Activated naive CD8-positive, alpha-beta T cell treated with anti-CD3 and anti-CD28 coated beads for 36 hours (primary cell): ENCODE measurements at regions not wholly inside any gene's neighbourhood (a gene's known extent, or its start where the extent isn't known, plus 50 kb on each side); places are given as distances from the start of the nearest gene placed in this dataset.

Experiments used
- DNase-seq: peaks from one replicate; pipeline ENCODE4 v3.0.0; 2021
- H3K27ac Mint-ChIP-seq: one replicate; pipeline ENCODE4 v1.8.0; 2022; ENCODE audit warnings: mild to moderate bottlenecking, moderate library complexity, mixed read lengths
- H3K27me3 Mint-ChIP-seq: one replicate; pipeline ENCODE4 v1.8.0; 2022; ENCODE audit warnings: mild to moderate bottlenecking, mixed read lengths
- H3K36me3 Mint-ChIP-seq: one replicate; pipeline ENCODE4 v1.8.0; 2021; ENCODE audit warnings: mild to moderate bottlenecking, mixed read lengths
- H3K4me1 Mint-ChIP-seq: one replicate; pipeline ENCODE4 v1.8.0; 2021; ENCODE audit warnings: mixed read lengths
- H3K4me3 Mint-ChIP-seq: one replicate; pipeline ENCODE4 v1.8.0; 2022; ENCODE audit warnings: mild to moderate bottlenecking, moderate library complexity, mixed read lengths
- H3K9me3 Mint-ChIP-seq: one replicate; pipeline ENCODE4 v1.8.0; 2022; ENCODE audit warnings: mixed read lengths

- Mint-ChIP-seq H3K27me3 (peaks cover 6% of the 10 kb centered on the region), H3K36me3 (no peaks in the 10 kb centered on the region), H3K4me1 (no peaks in the 10 kb centered on the region), H3K9me3 (peaks cover 3% of the 10 kb centered on the region), H3K4me3 (no peak overlapping the region), H3K27ac (no peak overlapping the region)
- DNase-seq = no peak
Observed at GRCh38 chr6:1109134-1109533, 202.8 kb upstream of the FOXQ1 start.

GRCh38 chr6:1108198-1108597, 203.7 kb upstream of the FOXQ1 start:
- Mint-ChIP-seq H3K4me1 (no peaks in the 10 kb centered on the region), H3K4me3 (no peak overlapping the region), H3K27me3 (peaks cover 6% of the 10 kb centered on the region), H3K27ac (no peak overlapping the region), H3K9me3 (peaks cover 3% of the 10 kb centered on the region), H3K36me3 (no peaks in the 10 kb centered on the region)
- DNase-seq = no peak

- Mint-ChIP-seq H3K27me3 (peaks cover 6% of the 10 kb centered on the region), H3K27ac (no peak overlapping the region), H3K4me1 (no peaks in the 10 kb centered on the region), H3K36me3 (no peaks in the 10 kb centered on the region), H3K4me3 (no peak overlapping the region), H3K9me3 (peaks cover 3% of the 10 kb centered on the region)
- no peak for DNase-seq
Observed at GRCh38 chr6:1107578-1107977, 204.3 kb upstream of the FOXQ1 start.

- DNase-seq = no peak
- Mint-ChIP-seq H3K27ac (no peak overlapping the region), H3K27me3 (peaks cover 5% of the 10 kb centered on the region), H3K4me1 (no peaks in the 10 kb centered on the region), H3K9me3 (peaks cover 3% of the 10 kb centered on the region), H3K36me3 (no peaks in the 10 kb centered on the region), H3K4me3 (no peak overlapping the region)
Observed at GRCh38 chr6:1105833-1106400, 206.0 kb upstream of the FOXQ1 start.

GRCh38 chr6:1104988-1105670, 206.8 kb upstream of the FOXQ1 start:
- Mint-ChIP-seq H3K4me1 (no peaks in the 10 kb centered on the region), H3K27ac (no peak overlapping the region), H3K36me3 (no peaks in the 10 kb centered on the region), H3K27me3 (peaks cover 5% of the 10 kb centered on the region), H3K9me3 (peaks cover 3% of the 10 kb centered on the region), H3K4me3 (no peak overlapping the region)
- no peak for DNase-seq

- Mint-ChIP-seq H3K9me3 (peaks cover 3% of the 10 kb centered on the region), H3K27ac (no peak overlapping the region), H3K4me3 (no peak overlapping the region), H3K4me1 (no peaks in the 10 kb centered on the region), H3K36me3 (no peaks in the 10 kb centered on the region), H3K27me3 (peaks cover 5% of the 10 kb centered on the region)
- DNase-seq = no peak
Observed at GRCh38 chr6:1103945-1104623, 207.8 kb upstream of the FOXQ1 start.

- H3K9me3 Mint-ChIP-seq = peaks cover 3% of the 10 kb centered on the region
- no peaks in the 10 kb centered on the region for H3K36me3 Mint-ChIP-seq
- peaks cover 5% of the 10 kb centered on the region for H3K27me3 Mint-ChIP-seq
- no peaks in the 10 kb centered on the region for H3K4me1 Mint-ChIP-seq
- no peak overlapping the region for H3K4me3 Mint-ChIP-seq
- H3K27ac Mint-ChIP-seq = no peak overlapping the region
- DNase-seq = no peak
Observed at GRCh38 chr6:1103021-1103420, 208.9 kb upstream of the FOXQ1 start.

- Mint-ChIP-seq H3K27me3 (peaks cover 5% of the 10 kb centered on the region), H3K9me3 (no peaks in the 10 kb centered on the region), H3K36me3 (no peaks in the 10 kb centered on the region), H3K4me1 (no peaks in the 10 kb centered on the region), H3K27ac (no peak overlapping the region), H3K4me3 (no peak overlapping the region)
- no peak for DNase-seq
Observed at GRCh38 chr6:1100269-1100668, 211.6 kb upstream of the FOXQ1 start.

- H3K36me3 Mint-ChIP-seq = no peaks in the 10 kb centered on the region
- no peak overlapping the region for H3K4me3 Mint-ChIP-seq
- H3K9me3 Mint-ChIP-seq = no peaks in the 10 kb centered on the region
- H3K27ac Mint-ChIP-seq = no peak overlapping the region
- peaks cover 12% of the 10 kb centered on the region for H3K27me3 Mint-ChIP-seq
- no peaks in the 10 kb centered on the region for H3K4me1 Mint-ChIP-seq
- no peak for DNase-seq
Observed at GRCh38 chr6:1099264-1099663, 212.6 kb upstream of the FOXQ1 start.

GRCh38 chr6:1096967-1097765, 214.7 kb upstream of the FOXQ1 start:
- peaks cover 20% of the 10 kb centered on the region for H3K27me3 Mint-ChIP-seq
- no peak for DNase-seq
- no peaks in the 10 kb centered on the region for H3K36me3 Mint-ChIP-seq
- no peaks in the 10 kb centered on the region for H3K4me1 Mint-ChIP-seq
- H3K27ac Mint-ChIP-seq = no peak overlapping the region
- no peak overlapping the region for H3K4me3 Mint-ChIP-seq
- H3K9me3 Mint-ChIP-seq = no peaks in the 10 kb centered on the region

- H3K9me3 Mint-ChIP-seq = no peaks in the 10 kb centered on the region
- H3K27me3 Mint-ChIP-seq = peaks cover 29% of the 10 kb centered on the region
- H3K4me1 Mint-ChIP-seq = no peaks in the 10 kb centered on the region
- H3K4me3 Mint-ChIP-seq = no peak overlapping the region
- H3K36me3 Mint-ChIP-seq = no peaks in the 10 kb centered on the region
- H3K27ac Mint-ChIP-seq = no peak overlapping the region
- DNase-seq = no peak
Observed at GRCh38 chr6:1094306-1094705, 217.6 kb upstream of the FOXQ1 start.

- H3K36me3 Mint-ChIP-seq = no peaks in the 10 kb centered on the region
- H3K9me3 Mint-ChIP-seq = no peaks in the 10 kb centered on the region
- peaks cover 29% of the 10 kb centered on the region for H3K27me3 Mint-ChIP-seq
- H3K4me1 Mint-ChIP-seq = no peaks in the 10 kb centered on the region
- H3K27ac Mint-ChIP-seq = no peak overlapping the region
- no peak for DNase-seq
- H3K4me3 Mint-ChIP-seq = no peak overlapping the region
Observed at GRCh38 chr6:1091900-1092299, 220.0 kb upstream of the FOXQ1 start.

GRCh38 chr6:1089859-1090258, 222.0 kb upstream of the FOXQ1 start:
- H3K27ac Mint-ChIP-seq = no peak overlapping the region
- no peaks in the 10 kb centered on the region for H3K36me3 Mint-ChIP-seq
- H3K4me1 Mint-ChIP-seq = no peaks in the 10 kb centered on the region
- DNase-seq = no peak
- H3K27me3 Mint-ChIP-seq = peaks cover 27% of the 10 kb centered on the region
- H3K4me3 Mint-ChIP-seq = no peak overlapping the region
- no peaks in the 10 kb centered on the region for H3K9me3 Mint-ChIP-seq

- no peaks in the 10 kb centered on the region for H3K4me1 Mint-ChIP-seq
- peaks cover 21% of the 10 kb centered on the region for H3K27me3 Mint-ChIP-seq
- H3K4me3 Mint-ChIP-seq = no peak overlapping the region
- no peak for DNase-seq
- no peaks in the 10 kb centered on the region for H3K9me3 Mint-ChIP-seq
- H3K27ac Mint-ChIP-seq = no peak overlapping the region
- no peaks in the 10 kb centered on the region for H3K36me3 Mint-ChIP-seq
Observed at GRCh38 chr6:1088492-1089001, 223.4 kb upstream of the FOXQ1 start.
